ENCODE measurements at regions not wholly inside any gene's neighbourhood (a gene's known extent, or its start where the extent isn't known, plus 50 kb on each side); places are given as distances from the start of the nearest gene placed in this dataset.
"Not testable (repeated sequence)": the region's sequence is repeated elsewhere in the genome, so short reads cannot be mapped to it uniquely, and the experiment has no call there.

DNA sequence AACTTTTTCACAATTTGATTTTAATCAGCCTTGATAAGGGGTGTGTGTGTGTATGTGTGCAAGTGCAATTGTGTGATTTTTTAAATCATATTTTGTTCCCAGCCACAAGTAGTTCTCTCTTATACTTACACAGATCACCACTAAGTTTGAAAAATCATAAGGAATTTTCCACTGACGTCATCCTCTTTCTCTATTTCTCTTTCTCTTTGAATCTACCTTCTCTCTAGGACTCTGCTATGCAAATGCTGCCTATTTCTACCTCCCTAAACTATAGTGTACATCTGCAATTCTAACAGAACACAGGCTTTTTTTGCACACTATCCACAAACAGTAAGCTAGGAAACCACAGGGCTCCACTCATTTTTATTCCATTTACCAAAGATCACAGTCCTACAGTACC is 254.6 kb upstream of the CYLC2 start:
- DNase-seq: no peak

DNA sequence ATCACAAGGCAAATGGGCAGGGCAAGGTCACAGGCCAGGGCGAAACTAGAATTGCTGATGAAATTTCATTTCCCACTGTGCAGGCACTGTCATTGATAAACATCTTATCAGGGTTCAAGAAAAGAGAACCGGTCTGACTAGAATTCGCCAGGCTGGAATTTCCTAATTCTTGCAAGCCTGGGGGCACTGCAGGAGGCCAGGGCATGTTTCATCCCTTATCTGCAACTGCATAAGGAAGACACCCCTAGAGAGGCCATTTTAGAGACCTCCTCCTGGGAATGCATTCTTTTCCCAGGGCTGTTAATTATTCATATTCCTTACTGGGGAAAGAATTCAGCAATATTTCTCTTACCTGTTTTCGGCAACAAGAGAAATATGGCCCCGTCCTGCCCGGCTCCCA is 266.2 kb upstream of the CYLC2 start:
- DNase-seq: no peak

DNA sequence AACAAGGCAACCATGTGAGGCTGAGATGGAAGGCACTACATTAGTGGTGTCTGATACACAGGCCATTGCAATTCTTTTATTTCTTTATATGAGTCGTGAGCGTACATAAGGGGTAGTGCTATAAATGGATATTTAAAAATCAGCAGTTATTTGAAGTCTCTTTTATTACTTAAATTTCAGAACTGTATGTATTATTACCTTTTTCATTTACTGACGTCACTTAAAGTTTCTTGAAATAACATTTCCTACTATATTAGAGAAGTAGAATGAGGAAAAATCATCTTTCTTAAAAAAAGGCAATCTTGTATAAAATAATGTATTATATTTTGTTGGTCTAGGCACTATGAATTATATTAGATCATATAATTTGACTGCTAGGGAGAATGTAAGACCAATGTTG is 280.9 kb upstream of the CYLC2 start:
- no peak for DNase-seq

GRCh38 chr9:102712910-102713309 is 282.2 kb upstream of the CYLC2 start:
- DNase-seq: not testable (repeated sequence)

- no peak for DNase-seq
These were observed 294.2 kb upstream of the CYLC2 start for GRCh38 chr9:102700936-102701335.

DNA sequence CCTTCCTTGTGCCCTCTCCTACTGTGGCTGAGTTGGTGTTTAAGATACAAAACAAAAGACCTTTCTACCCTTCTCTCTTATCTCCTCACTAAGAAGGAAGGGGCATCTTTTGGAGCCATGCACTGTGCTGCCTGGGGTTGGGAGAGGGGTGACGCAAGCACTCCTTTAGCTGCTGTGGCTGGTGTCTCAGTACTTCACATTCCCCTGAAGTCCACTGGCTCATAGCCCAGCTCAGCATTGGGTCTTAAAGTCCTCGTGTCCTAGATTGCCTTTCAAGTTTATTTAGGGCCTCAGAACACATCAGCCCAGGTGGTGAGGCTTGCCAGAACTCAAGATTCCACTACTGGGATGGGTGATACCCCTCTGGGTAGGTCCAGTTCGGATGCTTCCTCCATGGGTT is 325.9 kb upstream of the CYLC2 start:
- peak in 1 of 56 donors; percentile 1 for DNase-seq

DNA sequence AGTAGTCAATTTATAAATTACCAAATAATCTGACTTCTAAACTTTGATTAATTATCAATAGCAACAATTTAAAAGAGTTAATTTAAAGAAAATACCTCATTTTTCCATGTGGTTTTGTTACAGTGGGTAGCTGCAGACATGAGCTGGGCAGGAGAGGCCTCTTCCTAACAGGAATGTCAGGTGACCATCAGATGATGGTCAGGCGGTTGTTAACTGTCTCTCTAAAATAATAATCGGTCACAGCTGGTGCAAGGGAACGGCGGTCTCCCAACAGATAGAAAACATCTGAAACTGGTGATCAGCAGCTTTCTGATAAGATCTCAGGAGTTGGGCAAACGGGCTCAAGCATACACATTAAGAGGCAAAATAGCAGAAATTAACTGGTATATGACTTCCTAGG is 342.7 kb upstream of the CYLC2 start:
- no peak for DNase-seq

DNA sequence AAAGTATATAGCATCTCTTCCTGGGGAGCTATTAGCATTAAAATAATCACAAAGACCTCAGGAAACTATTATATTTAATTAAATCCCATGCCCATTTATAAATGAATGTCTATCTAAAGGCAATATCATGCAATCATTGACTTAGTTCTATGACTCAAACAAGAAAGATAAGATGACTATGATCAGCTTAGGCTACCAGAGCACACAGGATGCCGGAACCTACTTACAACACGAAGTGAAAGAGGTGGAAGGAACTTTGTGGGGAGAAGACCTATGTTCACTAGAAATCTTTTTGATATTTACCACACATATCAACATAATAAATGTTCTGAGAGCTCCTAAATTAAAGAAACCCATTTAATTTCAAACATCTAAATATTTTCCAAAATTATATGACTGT is 344.2 kb upstream of the CYLC2 start:
- DNase-seq: no peak

DNA sequence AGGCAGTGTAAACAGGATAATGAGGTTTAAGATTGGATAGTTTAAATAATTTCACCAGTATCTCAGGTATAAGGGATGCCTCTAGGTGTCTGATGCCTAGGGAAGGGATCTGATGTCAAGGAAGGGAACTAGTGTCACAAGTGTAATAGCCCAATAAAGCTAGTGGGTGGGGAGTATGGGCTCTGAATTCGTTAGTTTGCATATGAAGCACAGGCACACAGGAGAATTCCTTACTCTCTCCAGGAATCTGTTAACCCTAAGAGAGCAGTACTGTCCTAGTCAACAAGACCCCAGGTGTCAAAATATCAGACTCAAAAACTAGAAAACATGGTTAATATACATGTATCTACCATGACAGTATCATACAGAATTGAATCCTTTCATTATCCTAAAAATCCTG is 352.5 kb upstream of the CYLC2 start:
- DNase-seq: no peak

GRCh38 chr9:102631559-102631958 is 363.6 kb upstream of the CYLC2 start:
- DNase-seq: no peak

DNA sequence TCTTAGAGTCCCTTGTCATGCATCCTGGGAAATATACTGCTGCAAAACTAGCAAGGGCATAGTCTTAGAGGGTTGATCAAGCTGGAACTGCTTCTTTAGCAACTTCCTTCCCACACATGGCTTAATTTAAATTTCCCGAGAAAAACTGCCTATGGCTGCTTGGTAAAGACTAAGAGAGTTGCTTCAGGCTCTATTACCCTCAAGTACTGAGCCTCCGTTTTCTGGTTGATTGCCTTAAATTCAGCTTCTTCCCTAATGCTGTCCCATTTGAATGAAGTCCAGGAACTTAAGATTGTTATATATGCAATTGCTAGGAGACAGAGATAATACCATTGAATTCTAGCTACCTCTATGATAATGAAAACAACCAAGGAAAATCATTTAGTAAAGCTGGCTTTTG is 385.7 kb upstream of the CYLC2 start:
- DNase-seq: no peak

- DNase-seq: not testable (repeated sequence)
These were observed 391.6 kb upstream of the CYLC2 start for GRCh38 chr9:102603198-102604195.

- no peak for DNase-seq
These were observed 400.9 kb upstream of the CYLC2 start for GRCh38 chr9:102594241-102594640.

- no peak for DNase-seq
These were observed 407.9 kb upstream of the CYLC2 start for GRCh38 chr9:102587281-102587680.

DNA sequence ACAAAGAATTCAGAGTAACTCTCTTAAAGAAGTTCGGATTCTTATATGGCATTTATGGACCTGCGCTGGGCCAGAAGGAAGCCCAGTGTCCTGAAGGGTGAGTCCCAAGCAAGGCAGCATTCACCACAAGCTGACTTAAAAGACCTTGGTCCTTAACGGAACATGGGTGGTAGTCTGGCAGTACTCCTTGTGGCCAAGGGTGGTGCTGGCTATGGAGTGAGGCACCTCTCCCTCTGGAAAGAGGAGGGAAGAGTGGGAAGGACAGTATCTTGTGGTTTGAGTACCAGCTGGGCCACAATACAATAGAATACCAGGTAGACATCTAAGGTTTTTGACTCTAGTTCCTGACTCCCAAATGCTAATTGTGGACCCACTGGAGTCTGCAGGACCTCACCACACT is 425.7 kb upstream of the CYLC2 start:
- no peak for DNase-seq

DNA sequence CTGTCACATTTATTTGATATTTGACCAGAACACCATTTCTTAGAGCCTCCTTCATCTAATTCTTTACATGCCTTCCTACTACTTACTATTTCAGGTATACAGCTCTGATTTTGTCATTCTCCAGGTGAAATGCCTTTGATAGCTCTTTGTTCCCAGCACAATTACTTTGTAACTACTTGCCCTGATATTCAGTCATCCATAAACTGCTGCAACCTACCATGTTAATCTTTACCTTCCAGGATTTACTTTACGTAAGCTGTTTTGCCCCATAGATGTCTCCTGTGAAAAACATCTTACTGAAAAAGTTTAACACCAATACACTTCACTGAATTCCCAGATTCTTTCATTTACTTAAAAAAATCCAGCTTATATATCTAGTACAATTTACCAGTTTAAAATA is 443.8 kb upstream of the CYLC2 start:
- DNase-seq: no peak

DNA sequence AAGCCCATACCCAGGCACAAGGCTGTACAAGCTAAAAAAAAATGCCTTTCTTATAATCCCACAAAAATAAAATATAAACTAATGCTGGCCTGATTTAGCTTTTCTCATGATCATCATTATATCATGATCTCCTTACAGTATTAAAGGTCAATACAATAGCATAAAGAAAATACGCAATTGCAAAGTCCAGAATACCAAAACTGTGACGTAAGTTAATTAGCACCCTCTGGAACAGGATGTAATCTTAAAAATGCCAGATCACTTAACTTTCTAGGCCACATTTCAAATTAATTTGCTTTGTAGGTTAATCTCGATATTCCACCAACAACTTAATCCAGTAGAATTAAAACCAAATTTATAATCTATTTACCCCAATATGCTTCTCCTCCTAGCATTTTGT is 444.2 kb upstream of the CYLC2 start:
- DNase-seq: no peak

GRCh38 chr9:102550266-102550665 is 444.9 kb upstream of the CYLC2 start:
- DNase-seq: no peak

GRCh38 chr9:102534031-102534430 is 461.1 kb upstream of the CYLC2 start:
- no peak for DNase-seq

- no peak for DNase-seq
These were observed 473.9 kb upstream of the CYLC2 start for GRCh38 chr9:102521097-102521755.

GRCh38 chr9:102519423-102519822 is 475.7 kb upstream of the CYLC2 start:
- DNase-seq: no peak

GRCh38 chr9:102518324-102518723 is 476.8 kb upstream of the CYLC2 start:
- DNase-seq: no peak

DNA sequence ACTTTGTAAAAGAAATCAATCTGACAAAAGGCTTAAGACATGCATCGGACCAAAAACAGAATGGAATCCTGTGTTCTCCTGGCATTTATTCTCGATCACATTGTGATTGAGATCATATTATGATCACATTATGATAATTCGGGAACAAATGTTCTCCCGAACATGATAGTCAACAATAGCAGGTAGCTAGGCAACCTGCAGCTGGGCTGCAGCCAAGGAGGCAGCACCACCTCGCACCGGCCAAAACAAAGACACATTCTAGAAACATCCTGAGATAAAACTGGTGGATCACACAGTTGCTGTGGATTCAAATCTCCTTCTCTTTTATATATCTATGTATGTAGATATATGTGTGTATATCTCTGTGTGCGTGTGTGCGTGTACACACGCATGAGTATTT is 480.6 kb upstream of the CYLC2 start:
- no peak for DNase-seq

Data from nucleus accumbens (tissue), 56 donors.